GM21723 (cell line): ENCODE measurements at regions not wholly inside any gene's neighbourhood (a gene's known extent, or its start where the extent isn't known, plus 50 kb on each side); places are given as distances from the start of the nearest gene placed in this dataset.
A peak's percentile ranks its signal among the peaks of the same experiment; 100 is the strongest.
"Not testable (repeated sequence)": the region's sequence is repeated elsewhere in the genome, so short reads cannot be mapped to it uniquely, and the experiment has no call there.

Experiments used
- ATAC-seq: cut with Tn5 transposase; IDR thresholded peaks from one replicate; pipeline ENCODE4 v1.9.1; 2021; ENCODE audit warnings: mild to moderate bottlenecking, moderate library complexity; ENCODE audit not compliant: unreplicated experiment

DNA sequence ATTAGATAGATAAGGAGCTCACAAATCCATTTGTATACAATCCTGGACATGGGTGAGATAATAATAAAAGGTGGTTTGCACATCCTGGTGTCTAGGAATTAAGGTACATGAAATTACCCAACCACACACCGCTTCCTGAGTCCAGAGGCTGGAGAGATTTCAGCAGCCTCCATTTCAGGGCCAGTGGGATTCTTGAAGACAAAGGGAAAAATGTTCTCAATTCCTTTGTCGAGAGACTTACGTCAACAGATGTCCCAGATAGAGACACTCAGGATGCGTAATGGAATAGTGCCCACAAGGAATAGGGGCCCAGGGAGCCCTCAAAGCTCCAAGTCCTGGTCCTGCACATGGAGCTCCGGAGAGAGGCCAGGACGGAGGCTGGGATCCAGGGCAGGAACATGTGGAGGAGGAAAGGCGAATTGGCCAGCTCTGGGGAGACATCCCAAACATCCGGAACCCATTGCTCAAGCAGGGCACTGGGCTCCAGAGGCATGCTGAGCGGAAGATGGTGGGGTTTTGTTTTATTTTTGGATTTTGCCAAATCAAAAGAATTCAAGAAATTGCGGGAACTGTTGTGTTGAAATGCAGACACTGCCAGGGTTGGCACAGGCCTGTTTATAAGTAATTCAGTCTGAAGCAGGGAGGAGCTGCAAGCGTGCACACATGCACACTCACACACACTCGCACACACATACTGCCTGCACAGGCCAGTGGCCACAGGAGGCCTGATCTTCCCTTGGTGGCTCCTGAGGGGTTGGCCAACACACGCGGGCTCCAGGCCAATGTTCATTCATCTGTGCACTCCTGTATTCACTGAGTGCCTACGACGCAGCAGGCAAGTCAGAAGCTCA, 97.2 kb downstream of the NOG start:
- ATAC-seq, result no peak

DNA sequence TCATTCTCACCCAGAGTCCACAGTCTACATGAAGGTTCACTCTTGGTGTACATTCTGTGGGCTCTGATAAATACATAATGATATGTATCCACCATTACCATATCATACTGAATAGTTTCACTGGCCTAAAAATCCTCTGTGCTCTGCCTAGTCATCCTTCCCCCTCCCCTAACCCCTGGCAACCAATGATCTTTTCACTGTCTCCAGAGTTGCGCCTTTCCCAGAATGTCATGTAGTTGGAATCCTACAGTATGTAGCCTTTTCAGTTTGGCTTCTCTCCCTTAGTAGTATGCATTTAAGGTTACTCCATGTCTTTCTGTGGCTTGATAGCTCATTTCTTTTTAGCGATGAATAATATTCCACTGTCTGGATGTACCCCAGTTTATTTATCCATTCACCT, 101.3 kb downstream of the NOG start:
- no peak for ATAC-seq

DNA sequence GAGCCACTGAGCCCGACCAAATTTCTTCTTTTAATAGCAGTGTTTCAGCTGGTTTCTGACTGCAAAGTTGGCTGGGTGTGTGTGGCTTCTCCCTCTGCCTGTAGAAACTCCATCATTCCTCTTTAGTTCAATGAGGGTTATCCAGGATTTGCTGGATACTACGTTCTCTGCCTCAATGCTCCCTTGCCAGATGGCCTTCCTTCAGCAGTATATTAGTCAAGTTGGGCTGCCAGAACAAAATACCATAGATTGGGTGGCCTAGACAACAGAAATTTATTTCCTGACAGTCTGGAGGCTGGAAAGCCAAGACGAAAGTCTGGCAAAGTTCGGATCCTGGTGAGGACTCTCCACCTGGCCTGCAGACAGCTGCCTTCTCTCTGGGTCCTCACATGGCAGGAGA, 103.7 kb downstream of the NOG start:
- ATAC-seq, result no peak

DNA sequence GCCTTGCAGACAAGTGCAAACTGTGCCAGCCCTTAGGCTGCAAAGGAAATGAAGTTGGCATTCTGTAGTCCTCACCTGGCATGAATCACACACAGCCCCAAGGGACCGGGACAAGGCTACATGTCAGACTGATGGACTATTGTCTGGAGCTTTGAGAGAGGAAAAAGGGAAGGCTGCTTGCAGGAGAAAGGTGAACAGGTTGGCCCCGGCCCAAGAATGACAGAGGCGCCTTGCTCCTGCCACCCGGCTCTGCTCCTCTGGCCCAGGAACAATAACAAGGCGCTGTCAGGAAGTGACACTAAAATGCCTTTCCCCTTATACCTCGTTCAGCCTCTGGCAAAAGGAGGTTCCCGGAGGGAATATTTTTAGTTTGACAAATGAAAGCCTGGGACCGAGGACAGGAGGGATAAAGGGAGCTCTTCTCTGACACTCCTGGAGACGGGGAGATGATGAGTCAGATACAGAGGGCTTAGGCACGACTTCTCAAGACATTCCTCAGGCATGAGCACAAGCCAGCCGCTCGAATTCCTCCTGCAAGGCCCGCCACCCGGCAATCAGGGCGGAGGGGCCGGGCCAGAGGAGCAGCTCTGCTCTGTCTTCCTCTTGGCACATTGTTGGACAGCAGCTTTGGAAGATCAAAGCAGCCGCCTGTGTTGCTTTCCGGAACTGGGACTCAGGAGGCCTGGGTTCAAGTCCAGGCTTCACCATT, 105.8 kb downstream of the NOG start:
- ATAC-seq, result no peak

DNA sequence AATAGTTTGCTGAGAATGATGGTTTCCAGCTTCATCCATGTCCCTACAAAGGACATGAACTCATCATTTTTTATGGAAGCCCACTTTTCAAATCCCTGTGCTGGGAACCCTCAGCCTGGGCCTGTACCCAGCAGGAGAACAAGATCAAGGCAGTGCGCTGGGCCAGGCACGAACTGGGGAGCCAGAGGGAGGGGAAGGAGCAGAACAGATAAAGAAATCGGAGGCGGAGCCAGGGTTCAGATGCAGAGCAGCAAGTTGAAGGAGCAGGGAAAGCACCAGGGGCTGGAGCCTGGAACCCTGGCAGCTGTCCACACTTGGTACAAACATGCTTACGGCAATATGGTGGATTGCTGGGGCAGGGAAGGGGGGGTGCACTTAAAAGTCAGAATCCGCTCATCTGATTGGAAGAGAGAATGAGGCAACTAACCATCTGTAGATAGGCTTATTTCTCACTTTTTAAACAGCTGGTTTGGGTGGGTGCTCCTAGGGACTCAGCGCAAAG, 107.5 kb downstream of the NOG start:
- no peak for ATAC-seq

DNA sequence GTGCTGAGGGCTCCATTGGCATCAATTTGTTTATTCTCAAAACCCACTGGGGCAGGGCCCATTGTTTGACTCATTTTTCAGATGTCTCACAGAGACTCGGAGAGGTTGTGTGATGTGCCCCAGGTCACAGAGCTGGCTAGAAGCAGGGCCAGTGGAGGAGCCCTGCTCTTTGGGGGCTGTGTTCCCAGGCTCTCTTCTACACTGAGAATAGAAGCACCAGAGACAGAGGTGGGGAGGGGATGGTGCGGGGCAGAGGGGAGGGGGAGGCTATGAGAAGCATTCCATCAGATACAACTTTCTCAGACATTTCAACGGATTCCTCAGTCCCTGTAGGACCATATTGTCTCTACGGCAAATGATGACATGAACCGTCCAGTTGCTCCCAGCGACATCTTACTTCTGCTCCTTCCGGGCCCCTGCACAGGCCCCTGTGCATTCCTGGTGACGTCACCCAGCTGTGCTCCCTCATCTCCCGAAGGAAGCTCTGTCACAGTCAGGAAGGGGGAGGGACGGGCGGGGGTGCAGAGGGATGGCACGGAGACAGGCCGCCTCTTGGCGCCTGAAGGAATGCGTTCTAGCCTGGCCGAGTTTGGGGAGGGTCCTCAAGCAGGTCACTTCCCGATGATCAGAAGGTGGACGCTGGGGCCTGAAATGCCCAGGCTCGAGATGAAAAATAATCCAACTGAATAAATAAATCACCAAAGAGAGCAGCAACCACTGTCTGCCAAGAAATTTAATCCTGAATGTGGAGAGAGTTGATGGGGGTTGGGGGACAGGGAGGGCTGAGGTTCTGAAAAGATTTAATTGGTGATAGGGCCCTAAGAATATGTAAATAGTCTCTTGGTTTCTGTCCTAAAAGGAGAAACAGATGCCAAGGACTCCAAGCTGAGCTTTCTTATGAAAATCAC, 114.1 kb downstream of the NOG start:
- ATAC-seq, result no peak

DNA sequence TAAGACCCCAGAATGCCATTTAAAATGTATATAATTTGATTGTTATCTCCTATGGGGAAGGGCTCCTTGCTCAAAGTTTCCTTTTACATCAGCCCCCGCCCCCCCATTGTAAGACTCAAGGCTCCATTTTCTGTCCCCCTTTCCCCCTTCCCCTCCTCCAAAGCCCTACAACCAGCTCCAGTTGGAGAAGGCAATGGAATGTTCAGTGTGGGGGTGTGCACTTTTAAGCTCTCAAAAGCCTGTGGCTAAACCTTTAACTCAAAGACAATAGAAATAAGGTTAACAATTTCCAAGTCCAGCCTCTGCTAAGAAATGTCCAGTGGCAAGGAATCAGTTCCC, 114.7 kb downstream of the NOG start:
- no peak for ATAC-seq

DNA sequence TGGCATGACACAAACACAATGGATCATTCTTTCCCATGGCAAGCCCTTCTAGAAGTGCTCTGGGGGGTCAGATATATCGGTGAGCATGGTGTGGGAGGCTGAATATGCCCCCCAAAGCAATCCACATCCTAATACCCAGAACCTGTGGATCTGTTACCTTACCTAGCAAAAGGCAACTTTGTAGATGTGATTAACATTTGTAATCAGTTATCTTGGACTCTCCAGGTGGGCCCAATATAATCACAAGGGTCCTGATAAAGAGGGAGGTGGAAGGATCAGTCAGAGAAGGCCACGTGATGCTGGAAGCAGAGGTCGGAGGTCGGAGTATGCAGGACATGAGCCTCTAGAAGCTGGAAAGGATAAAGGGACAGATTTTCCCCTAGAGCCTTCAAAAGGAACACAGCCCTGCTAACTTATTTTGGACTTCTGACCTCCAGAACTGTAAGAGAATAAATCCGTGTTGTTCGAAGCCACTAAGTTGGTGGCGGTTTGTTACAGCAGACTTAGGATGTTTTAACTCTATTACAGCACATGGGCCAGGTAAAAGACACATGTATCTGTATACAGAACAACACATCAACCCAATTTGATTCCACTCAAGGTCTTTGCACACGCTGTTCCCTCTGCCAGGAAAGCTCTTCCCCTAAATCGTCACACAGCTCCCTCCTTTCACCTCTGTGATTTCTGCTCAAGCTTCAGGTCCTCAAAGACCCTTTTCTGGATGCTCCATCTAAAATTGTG, 115.3 kb downstream of the NOG start:
- ATAC-seq, result no peak

DNA sequence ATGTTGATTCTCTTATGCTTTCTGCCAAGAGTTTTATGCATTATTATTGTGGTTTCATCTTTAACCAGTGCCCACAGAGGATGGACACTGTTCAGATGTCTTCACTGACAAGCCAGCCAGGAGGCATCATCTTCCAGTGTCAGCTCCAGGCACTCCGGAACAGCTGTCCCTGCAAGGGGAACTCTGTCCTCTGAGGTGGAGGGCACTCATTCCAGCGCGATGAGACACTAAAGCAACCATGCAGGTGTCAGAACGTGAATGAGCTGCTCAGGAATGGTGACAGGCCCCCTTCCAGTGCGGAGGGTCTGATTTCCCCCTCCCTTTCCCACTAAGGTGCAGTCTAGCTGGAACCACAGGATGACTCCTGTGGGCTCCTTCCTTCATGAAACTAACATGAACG, 117.5 kb downstream of the NOG start:
- ATAC-seq, result no peak

DNA sequence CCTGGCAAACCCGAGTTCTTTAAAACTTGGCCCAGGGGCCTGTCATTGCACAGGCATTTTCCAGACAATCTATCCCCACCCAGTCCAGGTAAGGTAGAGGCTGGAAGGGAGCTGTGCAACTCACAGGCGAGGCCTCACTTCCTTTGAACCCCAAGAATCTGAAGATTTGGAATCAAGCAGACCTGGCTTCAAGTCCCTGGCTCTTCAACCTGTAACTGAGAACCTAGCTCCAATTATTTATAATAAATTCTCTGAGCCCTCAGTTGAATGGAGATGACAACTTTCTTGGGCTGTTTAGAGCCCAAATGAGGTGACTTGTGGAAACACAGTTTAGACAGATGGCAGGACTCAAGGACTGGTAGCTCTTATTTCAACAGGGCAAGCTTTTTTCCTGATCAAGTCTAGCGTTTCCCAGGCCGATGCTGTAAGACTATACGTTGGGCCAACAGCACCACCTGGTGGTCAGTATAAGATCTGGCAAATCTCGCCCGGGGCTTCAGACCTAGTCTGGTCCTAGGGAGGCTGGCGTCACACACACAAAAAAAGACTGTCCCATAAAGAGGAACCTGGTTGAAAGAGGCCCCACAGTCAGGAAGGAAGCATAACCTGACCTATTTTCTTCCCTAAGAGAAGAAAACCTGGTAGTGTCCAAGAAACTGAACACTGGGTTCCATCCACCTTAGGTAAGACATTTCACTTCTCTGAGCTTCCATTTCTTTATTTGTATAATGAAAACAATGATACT, 117.9 kb downstream of the C17orf67 start:
- peak; percentile 94 for ATAC-seq

DNA sequence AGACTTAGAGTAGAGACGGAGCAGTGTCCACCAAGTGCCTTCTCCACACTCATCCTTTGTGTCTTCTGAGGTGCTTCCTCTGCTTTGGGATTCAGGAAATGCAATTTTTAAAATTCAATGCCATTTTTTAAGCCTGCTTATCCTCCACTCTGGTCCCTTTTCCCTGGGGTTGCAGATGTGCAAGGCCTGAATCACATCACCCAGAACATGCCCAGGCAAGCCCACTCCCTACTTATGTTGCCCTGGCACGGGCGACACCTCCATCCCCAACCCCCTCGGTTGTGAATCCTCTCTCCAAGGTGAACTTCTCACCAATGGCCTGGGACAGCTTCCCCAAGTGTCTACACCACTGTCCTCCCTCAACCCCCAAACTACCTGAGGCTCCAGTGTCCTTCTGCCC, 116.2 kb downstream of the C17orf67 start:
- no peak for ATAC-seq

DNA sequence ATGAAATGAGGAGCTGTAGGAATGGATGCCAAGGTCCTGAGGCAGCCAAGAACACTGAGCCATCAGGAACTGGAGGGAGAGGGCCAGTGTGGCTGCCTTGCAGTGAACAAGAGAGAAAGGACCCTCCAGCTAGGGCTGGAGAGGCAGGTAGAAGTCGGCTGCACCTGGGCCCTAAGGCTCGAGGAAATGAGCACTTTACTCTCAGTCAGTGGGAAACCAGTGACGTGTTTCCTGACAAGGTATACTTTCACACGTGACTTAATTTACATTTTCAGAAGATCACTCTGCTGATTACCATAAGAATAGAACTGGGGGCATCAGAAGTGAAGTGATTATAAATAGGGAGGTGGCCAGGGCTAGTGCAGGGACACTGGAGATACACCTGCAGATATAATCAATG, 115.2 kb downstream of the C17orf67 start:
- ATAC-seq, result no peak

DNA sequence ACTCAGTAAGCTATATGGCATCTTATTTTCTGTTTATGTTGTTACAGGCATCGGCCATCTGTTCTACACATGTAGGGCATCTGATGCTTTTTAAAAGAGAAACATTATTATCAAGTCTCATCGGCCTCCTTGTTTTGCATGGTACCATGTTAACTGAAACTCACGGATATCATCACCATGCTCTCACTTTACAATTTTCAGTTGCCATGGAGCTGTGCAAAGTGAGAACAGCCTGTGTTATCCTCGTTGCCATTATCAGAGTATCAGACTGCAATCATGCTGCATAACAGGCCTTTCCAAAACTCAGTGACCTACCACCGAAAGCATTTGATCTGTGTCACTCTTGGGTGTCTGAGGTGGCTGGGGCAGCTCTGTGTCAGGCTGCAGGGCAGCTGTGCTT, 110.3 kb downstream of the C17orf67 start:
- no peak for ATAC-seq

DNA sequence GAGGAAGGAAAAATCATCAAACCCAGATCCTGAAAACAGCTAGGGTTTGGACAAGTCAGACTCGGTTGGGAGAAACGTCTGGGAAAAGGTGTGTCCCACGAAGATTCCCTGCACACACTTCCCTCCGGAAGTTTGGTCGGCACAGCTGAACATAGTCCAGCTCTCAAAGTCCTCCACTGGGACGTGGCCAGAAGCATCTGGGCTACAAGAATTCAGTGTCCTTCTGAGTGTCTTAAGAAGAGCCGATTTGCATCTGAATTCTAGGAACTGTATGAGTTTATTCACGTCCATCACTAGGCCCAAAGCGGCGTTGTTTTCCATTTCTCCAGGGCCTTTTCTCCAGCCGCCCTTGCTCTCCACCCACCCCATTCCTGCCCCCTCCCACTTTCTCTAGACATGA, 109.1 kb downstream of the C17orf67 start:
- ATAC-seq, result no peak

DNA sequence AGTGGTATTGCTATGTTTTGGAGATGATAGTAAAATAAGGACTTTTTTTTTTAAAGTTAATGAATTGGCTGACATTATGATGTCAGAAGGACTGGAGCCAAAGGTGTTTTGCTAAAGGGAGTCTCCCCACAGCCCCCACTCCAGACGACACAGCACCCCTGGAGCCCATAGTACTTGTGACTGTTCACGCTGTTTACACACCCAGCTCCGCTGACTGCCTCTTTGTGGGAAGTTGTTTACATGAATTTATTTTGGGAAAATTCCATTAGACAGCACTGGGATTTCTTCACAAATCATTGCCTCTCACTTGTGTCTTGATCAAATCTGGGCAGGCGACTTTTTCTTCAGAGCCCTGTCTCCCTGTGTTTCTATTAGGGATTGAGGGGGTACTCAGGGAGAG, 108.6 kb downstream of the C17orf67 start:
- ATAC-seq, result no peak

DNA sequence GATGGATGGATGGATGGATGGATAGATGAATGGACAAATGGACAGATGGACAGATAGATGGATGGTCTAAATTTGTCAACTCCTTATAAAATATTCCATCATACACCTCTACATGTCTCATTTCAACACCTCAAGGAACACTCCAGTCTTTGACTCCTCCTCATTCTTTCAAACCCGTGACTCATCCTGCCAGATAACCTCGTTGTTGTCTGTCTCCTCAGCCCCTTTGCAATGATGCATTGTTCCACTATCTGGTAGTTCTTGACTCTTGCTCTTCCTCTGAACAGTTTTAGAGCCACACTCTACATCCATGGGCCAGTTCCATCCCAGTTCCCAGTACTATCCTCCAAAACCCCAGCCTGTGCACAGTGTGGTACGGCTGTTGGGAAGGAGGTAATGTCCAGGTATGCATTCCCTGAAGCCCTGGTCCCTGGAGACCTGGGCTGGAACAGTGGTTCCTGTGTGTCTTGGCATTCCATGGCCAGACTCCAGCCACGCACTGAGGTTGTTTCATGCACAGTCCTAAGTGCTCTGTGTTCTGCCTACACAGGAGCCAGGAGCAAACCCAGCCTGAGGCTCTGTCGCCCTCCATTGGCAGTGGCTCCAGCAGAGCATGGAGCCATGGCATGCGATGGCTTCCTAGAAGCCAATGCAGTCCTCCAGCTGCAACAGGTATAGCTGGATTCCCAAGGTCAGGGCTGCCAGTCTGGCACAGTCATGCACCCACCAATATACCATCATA, 105.7 kb downstream of the C17orf67 start:
- no peak for ATAC-seq

DNA sequence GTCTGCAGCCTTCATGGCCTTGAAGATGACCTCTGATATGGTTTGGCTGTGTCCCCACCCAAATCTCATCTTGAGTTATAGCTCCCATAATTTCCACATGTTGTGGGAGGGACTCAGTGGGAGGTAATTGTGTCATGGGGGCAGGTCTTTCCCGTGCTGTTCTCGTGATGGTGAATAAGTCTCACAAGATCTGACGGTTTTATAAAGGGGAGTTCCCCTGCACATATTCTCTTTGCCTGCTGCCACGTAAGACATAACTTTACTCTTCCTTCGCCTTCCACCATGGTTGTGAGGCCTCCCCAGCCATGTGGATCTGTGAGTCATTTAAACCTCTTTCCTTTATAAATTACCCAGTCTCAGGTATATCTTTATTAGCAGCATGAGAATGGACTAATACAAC, 102.6 kb downstream of the C17orf67 start:
- ATAC-seq, result not testable (repeated sequence)

DNA sequence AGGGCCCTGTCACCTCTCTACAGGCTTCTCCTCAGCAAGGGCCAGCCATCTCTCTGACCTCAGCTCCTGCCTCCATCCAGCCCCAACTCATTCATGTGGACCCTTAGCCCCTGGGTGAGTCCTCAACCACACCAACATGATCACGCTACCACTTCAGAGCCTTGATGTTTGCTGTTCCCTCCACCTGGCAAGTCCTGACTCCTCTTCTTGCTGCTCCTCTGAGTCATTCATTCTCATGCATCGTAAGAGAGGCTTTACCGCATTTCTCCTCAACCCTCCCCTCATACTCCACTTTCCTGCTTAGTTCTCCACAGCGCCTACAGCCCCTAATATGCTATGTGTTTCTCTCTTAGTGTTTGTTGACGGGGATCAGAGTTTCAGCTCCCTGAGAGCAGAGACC, 99.9 kb downstream of the C17orf67 start:
- no peak for ATAC-seq

DNA sequence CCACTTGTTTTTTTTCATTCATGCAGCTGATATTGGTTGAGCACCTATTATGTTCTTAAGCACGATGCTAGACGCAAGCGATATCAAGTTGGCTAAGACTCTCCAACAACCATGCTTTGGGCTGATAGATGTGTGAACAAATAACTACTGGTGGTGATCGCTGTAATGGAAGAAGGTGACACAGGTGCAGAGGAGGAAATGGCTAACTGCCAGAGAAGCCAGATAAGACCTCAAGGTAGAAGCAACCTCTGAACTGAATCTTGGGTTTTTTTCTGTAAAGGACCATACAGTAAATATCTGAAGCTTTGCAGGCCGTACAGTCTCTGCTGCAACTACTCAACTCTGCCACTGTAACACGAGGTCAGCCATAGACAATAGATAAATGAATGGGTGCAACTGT, 97.9 kb downstream of the C17orf67 start:
- no peak for ATAC-seq
